Thyroid gland (tissue), 4 donors: ENCODE measurements at regions not wholly inside any gene's neighbourhood (a gene's known extent, or its start where the extent isn't known, plus 50 kb on each side); places are given as distances from the start of the nearest gene placed in this dataset.

Experiments
- DNase-seq, 2 donors: peaks; one replicate each; pipeline ENCODE4 v3.0.0-alpha.2; 2019
- H3K27ac ChIP-seq, 3 donors: fragments of 200-600 bp; sonication (generic); 1 replicate in 2 of 3; 2 replicates in 1 of 3; pipeline ENCODE4 v1.5.1; 2016 to 2019; ENCODE audit warnings: mild to moderate bottlenecking in 1 of 3, moderate library complexity in 1 of 3
- H3K27me3 ChIP-seq: fragments of 200-600 bp; sonication (generic); one replicate; pipeline ENCODE4 v1.5.1; 2019
- H3K36me3 ChIP-seq, 2 donors: fragments of 200-600 bp; sonication (generic); one replicate each; pipeline ENCODE4 v1.5.1; 2016 to 2019
- H3K4me1 ChIP-seq, 2 donors: fragments of 200-600 bp; sonication (generic); one replicate each; pipeline ENCODE4 v1.5.1; 2017 to 2019
- H3K4me3 ChIP-seq, 3 donors: fragments of 200-600 bp; sonication (generic); replicated peaks in 1 of 3; 1 replicate in 2 of 3; 2 replicates in 1 of 3; pipeline ENCODE4 v1.5.1; 2016; ENCODE audit warnings: mild to moderate bottlenecking in 1 of 3
- H3K9me3 ChIP-seq: fragments of 200-600 bp; sonication (generic); one replicate; pipeline ENCODE4 v1.5.1; 2017
- POLR2A ChIP-seq, 2 donors: fragments of 450-650 bp; IDR thresholded peaks; one replicate each; pipeline ENCODE4 v1.6.1; 2017; ENCODE audit warnings: antibody characterized with exemption in 2 of 2, mild to moderate bottlenecking in 2 of 2, moderate library complexity in 1 of 2
- WGBS, 2 donors: methylation state at CpG; one replicate each; pipeline ENCODE4 v1.1.5; 2017; 5-methylcytosine and 5-hydroxymethylcytosine counted together
- intact Hi-C: fragments of 100-400 bp; cut with DNase I; formaldehyde crosslinking; loops from one replicate; pipeline ENCODE4 v1.15.1; 2023
- TF ChIP-seq, protein P1 (sequence below), 6 experiments: fragments of 200-600 bp in 3 of 6; fragments of 450-650 bp in 3 of 6; sonication (generic) in 3 of 6; IDR thresholded peaks; one replicate each; pipeline ENCODE4 v1.5.1; 2016 to 2019; ENCODE audit warnings: antibody characterized with exemption in 6 of 6, mild to moderate bottlenecking in 2 of 6, inconsistent platforms in 1 of 6, moderate library complexity in 1 of 6

DNA sequence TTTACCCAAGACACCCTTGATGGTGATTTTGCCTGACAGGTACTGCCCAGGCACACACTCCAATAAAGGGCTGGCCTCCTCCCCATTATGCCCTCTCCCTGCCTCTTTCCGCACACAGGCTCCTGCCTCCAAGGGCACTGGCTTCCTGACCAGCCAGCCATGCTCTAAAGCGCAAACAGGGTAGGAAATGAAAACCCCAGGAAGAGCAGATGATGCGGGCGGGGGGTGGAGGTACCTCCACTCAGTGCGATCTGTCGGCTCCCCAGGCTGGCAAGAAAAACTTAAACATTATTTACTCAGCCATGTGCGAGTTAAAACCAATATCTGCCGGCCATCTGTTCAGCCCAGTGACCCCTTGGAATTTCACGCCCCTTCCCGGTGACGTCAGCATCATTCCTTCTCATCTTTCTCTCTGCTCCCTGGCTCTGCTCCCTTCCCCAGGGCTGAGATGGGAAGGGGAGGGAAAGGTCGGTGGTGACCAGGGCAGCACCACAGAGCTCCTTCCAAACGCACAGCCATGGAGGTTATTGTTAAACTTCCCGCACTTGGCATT, 262.5 kb downstream of the CBLN1 start:
- intact Hi-C loops = no loop called here
- H3K9me3 ChIP-seq = no peaks in the 10 kb centered on the region
- peak overlapping the region; percentile 43 to 75 (median 69) for H3K27ac ChIP-seq
- no peak overlapping the region for H3K4me3 ChIP-seq
- DNase-seq = peak; percentile 56 to 74
- no peaks in the 10 kb centered on the region for H3K27me3 ChIP-seq
- WGBS, 2 donors = 4 to 6% methylated on average over 13 to 14 of the region's 14 CpGs
- TF ChIP-seq, protein P1, sequence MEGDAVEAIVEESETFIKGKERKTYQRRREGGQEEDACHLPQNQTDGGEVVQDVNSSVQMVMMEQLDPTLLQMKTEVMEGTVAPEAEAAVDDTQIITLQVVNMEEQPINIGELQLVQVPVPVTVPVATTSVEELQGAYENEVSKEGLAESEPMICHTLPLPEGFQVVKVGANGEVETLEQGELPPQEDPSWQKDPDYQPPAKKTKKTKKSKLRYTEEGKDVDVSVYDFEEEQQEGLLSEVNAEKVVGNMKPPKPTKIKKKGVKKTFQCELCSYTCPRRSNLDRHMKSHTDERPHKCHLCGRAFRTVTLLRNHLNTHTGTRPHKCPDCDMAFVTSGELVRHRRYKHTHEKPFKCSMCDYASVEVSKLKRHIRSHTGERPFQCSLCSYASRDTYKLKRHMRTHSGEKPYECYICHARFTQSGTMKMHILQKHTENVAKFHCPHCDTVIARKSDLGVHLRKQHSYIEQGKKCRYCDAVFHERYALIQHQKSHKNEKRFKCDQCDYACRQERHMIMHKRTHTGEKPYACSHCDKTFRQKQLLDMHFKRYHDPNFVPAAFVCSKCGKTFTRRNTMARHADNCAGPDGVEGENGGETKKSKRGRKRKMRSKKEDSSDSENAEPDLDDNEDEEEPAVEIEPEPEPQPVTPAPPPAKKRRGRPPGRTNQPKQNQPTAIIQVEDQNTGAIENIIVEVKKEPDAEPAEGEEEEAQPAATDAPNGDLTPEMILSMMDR (IDR thresholded peaks at IDR 0.05) = no peak
- TF ChIP-seq POLR2A (IDR thresholded peaks at IDR 0.05) = no peak
- no peaks in the 10 kb centered on the region for H3K36me3 ChIP-seq
- peaks cover 31 to 34% of the 10 kb centered on the region in 2 donors for H3K4me1 ChIP-seq

DNA sequence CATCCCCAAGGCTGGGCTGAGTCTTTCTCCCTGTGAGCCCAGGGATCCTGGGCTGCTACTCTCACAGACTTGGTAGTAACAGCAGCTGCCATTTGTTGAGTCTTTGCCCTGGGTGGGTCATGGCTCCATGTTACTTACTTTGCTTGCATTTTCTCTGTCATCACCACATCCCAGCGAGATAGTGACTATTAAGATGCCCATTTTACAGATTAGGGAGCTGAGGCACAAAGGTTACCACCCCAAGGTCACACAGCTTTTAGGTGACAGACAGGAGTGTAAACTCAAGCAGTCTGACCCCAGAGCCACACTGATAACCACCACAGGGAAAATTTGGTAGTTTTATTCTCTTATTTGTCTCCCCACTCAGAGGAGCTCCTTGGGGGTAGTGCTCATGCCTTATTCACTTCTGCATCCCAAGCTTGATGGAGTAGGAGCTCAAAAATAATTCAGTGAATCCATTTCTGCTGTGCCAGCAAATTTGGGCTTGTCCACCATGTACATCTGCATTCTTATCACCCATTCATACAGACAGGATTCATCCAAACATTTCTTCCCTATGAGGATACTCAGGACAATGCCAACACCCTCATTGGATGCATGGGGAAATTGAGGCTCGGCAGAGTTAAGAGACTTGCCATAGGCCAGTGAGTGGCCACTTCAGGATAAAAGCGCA, 263.2 kb downstream of the CBLN1 start:
- 55 to 70% methylated on average over 3 of the region's 3 CpGs for WGBS, 2 donors
- Histone ChIP-seq H3K9me3 (no peaks in the 10 kb centered on the region), H3K36me3 (no peaks in the 10 kb centered on the region), H3K27ac (peak overlapping the region; percentile 43 to 75 (median 69)), H3K4me3 (no peak overlapping the region), H3K4me1 (peaks cover 37 to 38% of the 10 kb centered on the region in 2 donors), H3K27me3 (no peaks in the 10 kb centered on the region)
- TF ChIP-seq POLR2A (IDR thresholded peaks at IDR 0.05) = no peak
- TF ChIP-seq, protein P1 (IDR thresholded peaks at IDR 0.05) = no peak
- intact Hi-C loops = no loop called here
- no peak for DNase-seq

DNA sequence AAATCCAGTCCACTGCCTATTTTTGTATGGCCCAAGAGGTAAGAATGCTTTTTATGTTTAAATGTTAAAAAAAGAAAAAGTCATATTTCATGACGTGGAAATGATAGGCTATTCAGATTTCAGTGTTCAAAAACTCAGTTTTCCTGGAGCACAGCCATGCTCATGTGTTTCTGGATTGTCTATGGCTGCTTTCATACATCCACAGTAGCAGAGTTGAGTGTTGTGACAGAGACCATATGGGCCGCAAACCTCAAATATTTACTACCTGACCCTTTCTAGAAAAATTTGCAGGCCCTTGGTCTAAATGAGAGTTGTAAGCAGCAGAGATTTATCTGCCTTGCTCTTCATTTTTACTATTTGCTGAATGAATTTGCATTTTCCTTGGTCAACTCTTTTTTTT, 264.1 kb downstream of the CBLN1 start:
- H3K4me1 ChIP-seq = peaks cover 37 to 42% of the 10 kb centered on the region in 2 donors
- WGBS, 2 donors = 82 to 85% methylated on average over 2 of the region's 2 CpGs
- no peak overlapping the region for H3K4me3 ChIP-seq
- no peak overlapping the region for H3K27ac ChIP-seq
- intact Hi-C loops = no loop called here
- TF ChIP-seq, protein P1 (IDR thresholded peaks at IDR 0.05) = no peak
- no peak for TF ChIP-seq POLR2A (IDR thresholded peaks at IDR 0.05)
- no peaks in the 10 kb centered on the region for H3K27me3 ChIP-seq
- DNase-seq = no peak
- H3K36me3 ChIP-seq = no peaks in the 10 kb centered on the region
- no peaks in the 10 kb centered on the region for H3K9me3 ChIP-seq

DNA sequence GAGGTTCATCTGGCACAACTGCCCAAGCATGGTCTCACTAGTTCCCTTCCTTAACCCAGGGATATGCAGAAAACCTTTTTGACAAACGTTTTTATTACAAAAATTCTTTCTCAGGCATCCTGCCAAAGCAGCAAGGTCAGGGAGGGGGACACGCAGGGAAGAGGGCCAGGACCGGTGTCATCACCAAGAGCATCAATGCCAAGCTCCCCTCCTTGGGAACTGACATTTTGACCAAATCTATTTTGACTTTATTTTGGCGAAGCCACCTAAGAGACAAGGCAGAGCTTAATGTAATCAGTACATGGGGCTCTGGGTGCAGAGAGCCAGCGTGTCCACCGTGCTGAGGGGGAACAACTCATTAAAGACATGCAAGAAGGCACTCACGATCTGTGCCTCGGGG, 265.2 kb downstream of the CBLN1 start:
- Histone ChIP-seq H3K27ac (no peak overlapping the region), H3K27me3 (no peaks in the 10 kb centered on the region), H3K4me1 (peaks cover 40 to 47% of the 10 kb centered on the region in 2 donors), H3K9me3 (no peaks in the 10 kb centered on the region), H3K4me3 (no peak overlapping the region), H3K36me3 (no peaks in the 10 kb centered on the region)
- DNase-seq = no peak
- 71 to 75% methylated on average over 8 of the region's 8 CpGs for WGBS, 2 donors
- intact Hi-C loops = no loop called here
- TF ChIP-seq POLR2A (IDR thresholded peaks at IDR 0.05) = no peak
- TF ChIP-seq, protein P1 (IDR thresholded peaks at IDR 0.05) = no peak

DNA sequence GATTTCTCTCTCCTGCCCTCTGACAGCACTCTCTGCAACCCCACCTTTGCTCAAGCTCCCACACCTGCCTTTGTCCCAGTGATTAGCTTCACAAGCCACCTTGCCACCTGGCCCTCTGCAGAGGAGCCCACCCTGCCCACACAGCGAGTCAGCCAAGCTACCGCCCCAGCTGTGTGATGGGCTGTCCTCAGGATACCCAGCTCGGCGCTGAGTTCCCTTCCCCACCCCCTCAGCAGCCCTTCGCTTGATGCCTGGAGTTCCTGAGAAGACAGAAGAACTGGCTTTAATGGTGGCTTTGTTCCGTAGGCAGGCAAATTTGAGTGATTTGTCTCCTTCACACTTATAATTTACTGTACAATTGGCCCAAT, 266.4 kb downstream of the CBLN1 start:
- DNase-seq = no peak
- Histone ChIP-seq H3K27me3 (no peaks in the 10 kb centered on the region), H3K4me1 (peaks cover 35 to 54% of the 10 kb centered on the region in 2 donors), H3K36me3 (no peaks in the 10 kb centered on the region), H3K4me3 (no peak overlapping the region), H3K27ac (no peak overlapping the region), H3K9me3 (no peaks in the 10 kb centered on the region)
- no peak for TF ChIP-seq POLR2A (IDR thresholded peaks at IDR 0.05)
- TF ChIP-seq, protein P1 (IDR thresholded peaks at IDR 0.05) = no peak
- WGBS, 2 donors = 65 to 83% methylated on average over 6 of the region's 6 CpGs
- intact Hi-C loops = no loop called here
